ENCODE measurements at regions not wholly inside any gene's neighbourhood (a gene's known extent, or its start where the extent isn't known, plus 50 kb on each side); places are given as distances from the start of the nearest gene placed in this dataset.
A peak's percentile ranks its signal among the peaks of the same experiment; 100 is the strongest.
"Not testable (repeated sequence)": the region's sequence is repeated elsewhere in the genome, so short reads cannot be mapped to it uniquely, and the experiment has no call there.

DNA sequence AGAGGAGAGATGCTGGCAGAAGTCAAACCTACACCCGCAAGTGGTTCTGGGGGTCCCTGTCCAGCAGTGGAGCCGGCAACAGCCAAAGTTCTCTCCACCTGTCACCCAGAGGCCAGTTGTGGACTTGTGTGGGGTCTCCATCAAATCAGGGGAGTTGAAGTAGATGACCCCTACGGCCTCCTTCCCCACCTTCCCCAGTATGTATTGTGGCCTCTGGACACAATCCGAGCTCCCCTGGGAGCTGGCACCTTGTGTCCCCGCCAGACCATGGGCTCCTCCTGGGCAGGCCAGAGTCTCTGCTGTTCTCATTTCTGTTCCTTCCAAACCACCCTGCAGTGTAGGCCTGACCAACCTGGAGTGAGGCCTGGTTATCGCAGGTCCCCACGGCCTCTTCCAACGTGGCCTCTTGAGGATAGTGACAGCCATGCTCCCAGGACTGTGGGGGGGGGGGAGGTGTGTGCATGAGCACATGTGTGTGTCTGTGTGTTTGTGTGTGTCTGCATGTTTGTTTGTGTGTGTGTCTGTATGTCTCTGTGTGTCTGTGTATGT lies 246.4 kb downstream of the MATN1 start:
- DNase-seq: no peak

DNA sequence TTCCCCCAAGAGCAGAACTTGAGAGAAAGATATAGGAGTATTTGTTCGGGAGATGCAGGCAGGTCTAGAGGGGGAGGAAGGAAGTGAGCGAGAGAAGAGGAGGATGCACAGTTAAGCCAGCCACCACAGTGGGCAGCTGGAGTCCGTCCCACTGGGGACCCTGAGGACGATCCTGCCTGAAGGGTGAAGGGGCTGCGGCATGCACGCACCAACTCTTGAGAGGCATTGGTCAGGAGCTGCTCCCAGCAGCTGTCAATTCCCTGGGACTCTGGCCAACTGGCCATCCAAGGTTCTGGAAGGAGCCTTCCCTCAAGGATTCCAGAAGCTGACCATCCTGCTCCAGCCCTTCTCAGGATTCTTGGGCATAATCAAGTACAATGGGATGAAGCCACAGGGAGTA lies 246.9 kb downstream of the MATN1 start:
- no peak for DNase-seq

DNA sequence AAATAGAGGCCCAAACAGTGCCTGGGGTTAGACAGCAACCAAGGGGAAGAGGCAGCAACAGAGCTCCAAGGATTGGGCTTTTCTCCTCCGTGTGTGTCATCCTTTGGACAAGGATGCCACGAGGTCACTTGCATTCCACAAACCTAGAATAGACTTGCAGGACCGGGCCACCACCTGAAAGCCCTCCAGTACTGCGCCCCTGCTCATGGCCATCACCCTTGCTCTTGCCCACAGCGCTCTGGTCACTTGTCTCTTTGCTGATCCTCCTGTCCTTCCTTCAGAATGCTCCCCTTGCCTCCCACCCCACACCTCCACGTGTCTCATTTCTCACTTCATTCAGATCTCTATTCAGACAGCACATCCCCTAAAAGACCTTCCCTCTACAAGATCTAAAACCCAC lies 247.4 kb downstream of the MATN1 start:
- no peak for DNase-seq

DNA sequence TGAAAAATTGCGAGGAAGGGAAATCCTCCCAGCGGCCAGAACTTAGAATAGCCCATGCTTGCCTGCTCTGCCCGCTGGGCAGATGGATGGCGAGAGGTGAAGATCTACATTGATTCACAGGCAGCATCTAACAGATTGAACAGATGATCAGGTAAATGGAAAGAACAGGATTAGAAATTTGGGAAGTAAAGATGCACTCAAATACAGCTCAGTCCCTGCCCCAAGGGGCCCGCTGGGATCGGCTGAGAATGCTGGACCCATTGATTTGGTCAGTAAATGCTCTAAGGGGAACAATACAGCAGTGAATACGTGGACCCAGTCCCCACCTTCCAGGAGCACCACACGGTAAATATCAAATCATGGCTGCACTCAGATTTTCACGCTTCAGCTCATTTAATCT lies 248.2 kb downstream of the MATN1 start:
- no peak for DNase-seq

DNA sequence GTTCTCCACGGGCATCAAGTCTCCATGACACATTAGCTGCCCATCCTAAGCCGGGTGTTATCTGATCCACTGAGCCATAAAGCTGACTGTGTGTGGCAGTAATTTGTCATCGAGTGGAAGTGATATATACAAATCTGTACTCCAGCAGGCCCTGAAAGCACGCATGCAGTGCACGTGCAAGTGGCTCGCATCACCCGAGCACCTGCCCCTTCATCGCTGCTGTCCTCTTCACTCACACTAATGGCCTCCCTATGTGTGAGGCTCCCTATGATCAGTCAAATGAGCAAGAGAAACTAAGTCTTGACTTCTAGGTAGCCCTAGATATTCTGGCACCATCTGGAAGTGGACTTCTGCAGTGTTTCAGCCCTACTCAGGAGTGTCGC lies 248.6 kb downstream of the MATN1 start:
- peak in 1 of 3 experiments; percentile 9 for DNase-seq

DNA sequence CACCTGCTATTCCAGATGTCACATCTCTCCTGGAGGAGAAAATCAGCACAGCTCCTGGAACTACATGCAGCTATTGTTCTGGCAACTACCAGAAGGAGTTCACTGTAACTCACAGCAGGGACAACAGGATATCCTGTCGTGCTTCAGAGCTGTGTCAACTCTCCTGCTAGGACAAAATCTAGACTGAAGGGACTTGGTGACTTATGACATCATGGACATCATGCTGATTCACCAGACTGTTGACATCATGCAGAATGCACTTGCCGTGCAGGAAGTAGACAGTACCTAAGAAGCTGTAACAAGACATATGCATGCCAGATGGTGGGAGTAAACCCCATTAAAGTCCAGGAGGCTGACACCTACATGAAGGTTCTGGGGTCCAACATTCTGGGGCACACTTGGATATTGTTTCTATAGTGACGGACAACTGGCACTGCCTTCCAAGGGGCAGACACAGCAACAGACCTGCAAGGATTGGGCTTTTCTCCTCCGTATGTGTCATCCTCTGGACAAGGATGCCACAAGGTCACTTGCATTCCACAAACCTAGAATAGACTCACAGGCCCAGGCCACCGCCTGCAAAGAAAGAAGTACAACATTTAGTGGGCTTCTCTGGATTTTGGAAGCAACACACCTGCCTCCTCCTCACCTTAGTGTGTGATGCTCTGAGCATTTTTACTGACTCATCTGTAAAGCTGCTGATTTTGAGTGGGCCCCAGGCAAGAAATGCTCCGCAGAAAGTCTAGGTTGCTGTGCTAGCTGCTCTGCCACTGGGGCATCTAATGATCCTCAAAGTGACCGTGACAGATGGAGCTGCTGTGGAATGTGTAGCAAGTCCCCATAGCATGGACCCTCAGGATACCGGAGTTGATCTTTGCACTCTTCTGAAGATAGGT lies 249.2 kb downstream of the MATN1 start:
- peak in 1 of 3 experiments; percentile 40 for DNase-seq

DNA sequence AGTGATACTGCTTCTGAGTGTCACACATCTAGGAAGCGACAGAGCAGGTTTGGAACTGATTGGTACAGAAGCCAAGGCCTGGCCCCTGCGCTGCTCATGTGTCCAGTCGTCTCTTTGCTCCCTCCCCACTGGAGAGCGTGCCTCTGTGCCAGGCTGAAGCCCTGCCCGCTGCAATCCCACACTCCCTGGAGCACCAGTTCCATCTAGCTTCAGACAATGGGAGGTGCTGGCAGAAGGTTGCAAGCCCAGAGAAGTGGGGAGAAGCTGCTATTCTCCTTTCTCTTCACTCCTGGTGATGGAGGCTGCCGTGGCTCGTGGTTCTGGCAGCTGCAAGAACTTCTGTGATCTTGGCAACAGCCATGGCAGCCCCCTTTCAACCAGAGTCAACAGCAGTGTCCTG lies 250.9 kb downstream of the MATN1 start:
- DNase-seq: peak in 1 of 3 experiments; percentile 16

DNA sequence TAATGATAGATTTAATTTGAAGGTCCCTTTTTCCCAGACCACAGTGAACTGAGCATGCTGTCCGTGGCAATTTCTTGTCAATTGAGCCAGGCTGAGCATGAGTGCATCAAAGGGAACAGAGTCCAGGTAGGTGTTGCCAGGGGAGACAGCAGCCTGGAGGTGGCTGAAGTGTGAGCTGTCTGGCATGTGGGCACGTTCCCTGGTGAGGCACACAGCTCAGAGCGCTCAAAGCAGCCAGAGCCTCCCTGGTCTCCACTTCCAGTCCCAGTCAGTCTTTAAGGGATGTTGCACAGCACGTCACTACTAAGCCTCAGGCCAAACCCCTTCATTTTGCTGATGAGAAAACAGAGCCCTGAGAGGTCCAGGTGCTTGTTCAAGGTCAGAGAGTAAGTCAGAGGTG lies 251.4 kb downstream of the MATN1 start:
- peak in 1 of 3 experiments; percentile 55 for DNase-seq

DNA sequence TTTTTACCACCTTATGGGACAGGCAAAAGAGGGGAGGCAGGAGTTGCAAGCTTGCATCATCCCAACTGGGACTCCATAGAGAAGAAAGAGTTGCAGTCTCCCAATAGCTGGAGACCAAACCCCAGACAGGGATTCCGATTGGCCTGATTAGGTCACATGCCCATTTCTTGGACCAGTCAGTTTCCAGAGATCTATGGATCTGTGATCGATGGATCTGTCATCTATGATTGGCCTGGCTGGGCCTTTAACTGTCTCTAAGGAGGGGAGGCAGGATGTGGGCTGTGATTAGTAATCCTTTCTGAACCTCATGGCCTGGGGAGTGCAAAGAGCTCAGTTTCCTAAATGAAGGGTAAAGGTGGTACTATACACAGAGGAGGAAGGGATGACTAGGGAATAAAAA lies 252.1 kb downstream of the MATN1 start:
- no peak for DNase-seq

DNA sequence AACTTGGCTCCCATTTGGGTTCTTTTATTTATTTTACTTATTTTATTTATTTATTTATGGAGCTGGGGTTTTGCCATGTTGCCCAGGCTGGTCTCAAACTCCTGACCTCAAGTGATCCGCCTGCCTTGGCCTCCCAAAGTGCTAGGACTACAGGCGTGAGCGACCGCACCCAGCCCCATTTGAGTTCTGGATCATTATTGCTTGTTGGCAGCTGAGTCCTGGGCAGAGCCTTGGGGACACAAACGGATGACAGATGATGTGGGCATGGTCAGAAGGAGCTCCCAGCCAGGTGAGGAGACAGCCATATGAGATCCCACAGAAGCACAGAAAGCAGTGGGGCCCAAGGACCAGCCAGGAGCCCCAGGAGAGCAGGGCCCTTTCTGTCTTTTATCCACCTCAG lies 254.0 kb downstream of the MATN1 start:
- no peak for DNase-seq

DNA sequence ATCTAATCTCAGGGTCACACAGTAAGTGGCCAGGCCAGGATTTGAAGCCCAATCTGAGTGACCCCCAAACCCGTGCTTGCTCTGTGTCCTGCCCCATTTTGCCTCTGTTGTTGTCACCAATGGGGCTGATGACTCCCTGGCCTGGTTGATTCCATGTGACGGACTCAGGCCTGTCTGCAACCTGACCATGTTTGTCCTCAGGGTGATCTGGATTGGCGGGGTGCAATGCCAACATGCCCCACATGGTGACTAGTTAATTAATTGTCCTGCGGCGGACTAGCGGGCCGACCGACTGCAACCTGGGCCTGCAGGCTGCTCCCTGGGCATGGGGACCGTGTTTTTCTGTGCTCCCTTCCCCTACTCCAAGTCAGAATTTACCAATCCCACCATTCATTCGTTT lies 256.3 kb downstream of the MATN1 start:
- no peak for DNase-seq

DNA sequence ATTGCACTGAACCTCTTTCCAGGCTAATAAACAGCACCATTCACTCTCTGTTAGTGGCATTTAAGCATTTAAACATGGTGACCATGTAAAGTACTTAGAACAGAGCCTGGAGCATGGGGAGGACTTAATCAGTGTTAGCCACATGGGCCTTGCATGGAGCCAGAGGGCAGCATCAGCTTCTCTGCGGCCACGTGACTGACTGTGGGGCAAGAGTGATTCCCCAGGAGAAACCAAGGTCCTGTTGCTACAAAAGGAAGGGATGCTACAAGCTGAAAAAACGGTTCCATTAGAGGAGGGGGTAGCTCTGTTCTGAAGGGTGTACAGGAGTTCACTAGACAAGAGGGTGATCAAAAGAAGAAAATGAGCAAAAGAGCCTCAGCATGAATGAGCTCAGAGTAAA lies 256.8 kb downstream of the MATN1 start:
- DNase-seq: no peak

DNA sequence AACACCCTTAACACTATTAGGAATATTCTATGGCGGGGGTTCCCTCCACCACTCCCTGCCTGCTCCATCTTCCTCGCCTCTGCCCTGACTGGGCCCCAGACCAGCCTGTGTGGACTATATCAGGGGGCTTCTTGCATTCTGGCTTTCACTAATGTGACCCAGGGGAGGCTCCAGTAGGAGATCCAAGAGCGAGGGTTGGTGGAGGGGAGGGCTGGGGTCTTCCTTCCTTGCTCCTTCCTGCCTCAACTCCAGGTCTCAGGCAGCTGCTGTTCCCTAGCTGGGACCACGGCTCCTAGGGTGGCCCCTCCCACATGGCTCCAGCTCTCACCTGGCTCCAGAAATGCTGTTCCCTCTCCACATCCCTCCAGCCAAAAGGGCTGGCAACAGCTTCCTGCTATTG lies 257.4 kb downstream of the MATN1 start:
- DNase-seq: no peak

DNA sequence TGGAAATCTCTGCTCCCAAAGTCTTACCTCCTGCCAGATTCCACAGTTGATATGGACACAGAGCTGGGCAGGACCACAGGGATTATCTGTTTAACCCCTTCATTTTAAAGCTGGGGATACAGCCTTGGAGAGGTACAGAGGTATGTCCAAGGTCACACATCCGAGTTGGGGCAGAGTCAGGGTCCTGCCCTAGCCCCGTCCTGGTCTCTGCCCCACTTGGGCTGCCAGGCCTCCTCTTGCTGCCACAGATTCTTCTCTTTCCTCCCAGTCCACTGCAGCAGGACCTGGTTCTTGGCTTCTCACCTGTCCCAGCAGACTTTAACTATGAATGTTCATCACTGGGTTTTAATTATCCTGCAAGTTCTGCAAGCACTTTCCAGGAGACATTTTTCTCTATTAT lies 258.3 kb downstream of the MATN1 start:
- no peak for DNase-seq

DNA sequence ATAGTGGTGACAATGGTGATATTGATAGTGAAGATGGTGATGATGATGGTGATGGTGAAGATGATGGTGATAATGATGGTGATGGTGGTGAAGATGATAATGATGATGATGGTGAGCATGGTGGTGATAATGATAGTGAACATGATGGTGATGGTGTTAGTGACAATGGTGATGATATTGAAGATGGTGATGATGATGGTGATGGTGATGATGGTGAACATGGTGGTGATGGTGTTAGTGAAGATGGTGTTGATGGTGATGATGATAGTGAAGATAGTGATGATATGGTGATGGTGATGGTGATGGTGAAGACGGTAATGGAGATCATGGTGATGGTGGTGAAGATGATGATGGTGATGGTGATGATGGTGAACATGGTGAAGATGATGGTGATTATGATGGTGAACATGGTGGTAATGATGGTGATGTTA lies 259.2 kb downstream of the MATN1 start:
- no peak for DNase-seq

DNA sequence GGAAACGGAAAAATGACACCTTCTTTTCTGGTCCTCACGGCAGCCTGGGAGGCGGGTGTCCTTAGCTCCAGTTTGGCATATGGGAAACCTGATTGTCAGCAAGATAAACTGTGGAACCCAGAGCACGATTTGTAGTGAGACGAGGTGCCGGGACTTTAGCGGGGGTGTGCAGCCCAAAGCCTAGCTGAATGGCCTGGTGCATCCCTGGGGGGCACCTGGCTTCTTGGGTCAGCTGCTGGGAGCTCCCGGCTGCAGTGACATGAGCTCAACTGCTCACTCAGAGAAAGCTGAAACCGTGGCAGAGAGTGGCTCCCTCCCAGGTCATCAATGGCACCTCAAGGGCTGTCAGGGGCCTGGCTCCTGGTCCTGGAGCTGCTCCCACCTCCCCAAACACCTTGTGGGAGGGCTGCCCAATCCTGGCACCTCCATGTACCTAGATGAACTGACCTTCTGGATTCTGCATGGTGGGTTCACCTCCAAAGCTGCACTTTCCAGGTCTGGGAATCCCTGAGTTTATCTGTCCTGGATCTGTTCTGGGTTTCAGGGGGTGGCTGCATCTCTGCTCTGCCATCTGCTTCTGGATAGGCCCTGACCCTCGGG lies 260.5 kb downstream of the MATN1 start:
- no peak for DNase-seq

DNA sequence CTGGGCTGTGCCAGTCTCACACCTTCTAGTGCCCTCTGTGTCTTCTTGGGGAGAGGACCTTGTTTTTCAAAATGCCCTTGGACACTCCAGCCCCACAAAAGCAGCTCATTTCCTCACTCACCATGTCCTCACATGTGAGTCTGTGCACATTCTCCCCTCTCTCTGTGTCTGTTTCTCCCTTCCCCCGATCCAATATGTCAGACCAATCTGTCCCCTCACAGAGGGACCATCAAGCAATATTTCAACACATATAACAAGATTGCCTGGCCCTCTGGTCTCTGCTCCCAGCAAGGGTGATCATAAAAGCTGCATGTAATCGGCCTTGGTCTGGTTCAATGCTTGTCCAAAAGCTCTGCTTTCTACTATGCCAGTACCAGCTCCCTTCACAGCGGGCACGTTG lies 261.2 kb downstream of the MATN1 start:
- no peak for DNase-seq

DNA sequence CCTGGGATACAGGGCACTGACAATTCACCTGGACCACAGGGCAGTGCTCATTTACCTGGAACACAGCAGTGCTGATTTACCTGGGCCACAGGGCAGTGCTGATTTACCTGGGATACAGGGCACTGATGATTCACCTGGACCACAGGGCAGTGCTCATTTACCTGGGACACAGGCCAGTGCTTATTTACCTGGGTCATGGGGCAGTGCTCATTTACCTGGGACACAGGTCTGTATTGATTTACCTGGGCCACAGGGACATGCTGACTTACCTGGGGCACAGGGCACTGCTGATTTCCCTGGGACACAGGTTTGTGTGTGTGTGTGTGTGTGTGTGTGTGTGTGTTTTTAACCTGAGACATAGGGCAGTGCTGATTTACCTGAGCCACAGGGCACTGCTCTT lies 261.7 kb downstream of the MATN1 start:
- no peak for DNase-seq

DNA sequence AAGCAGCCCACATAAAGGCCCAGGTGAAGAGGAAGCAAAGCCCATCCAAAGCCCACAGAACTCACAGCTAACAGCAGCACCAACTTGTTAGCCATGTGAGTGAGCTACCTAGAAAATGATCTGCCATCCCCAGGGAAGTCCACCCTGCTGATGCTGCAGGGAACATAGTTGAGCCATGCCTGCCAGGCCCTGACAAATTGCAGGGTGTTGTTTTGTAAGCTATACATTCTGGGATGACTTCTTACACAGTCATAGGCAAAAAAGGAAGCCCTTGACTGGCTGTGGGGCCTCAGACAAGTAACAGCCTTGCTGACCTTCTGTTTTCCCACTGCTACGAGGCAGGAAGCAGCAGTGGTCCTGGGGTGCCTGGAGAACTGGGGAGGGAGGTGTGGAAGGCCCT lies 262.7 kb downstream of the MATN1 start:
- no peak for DNase-seq

DNA sequence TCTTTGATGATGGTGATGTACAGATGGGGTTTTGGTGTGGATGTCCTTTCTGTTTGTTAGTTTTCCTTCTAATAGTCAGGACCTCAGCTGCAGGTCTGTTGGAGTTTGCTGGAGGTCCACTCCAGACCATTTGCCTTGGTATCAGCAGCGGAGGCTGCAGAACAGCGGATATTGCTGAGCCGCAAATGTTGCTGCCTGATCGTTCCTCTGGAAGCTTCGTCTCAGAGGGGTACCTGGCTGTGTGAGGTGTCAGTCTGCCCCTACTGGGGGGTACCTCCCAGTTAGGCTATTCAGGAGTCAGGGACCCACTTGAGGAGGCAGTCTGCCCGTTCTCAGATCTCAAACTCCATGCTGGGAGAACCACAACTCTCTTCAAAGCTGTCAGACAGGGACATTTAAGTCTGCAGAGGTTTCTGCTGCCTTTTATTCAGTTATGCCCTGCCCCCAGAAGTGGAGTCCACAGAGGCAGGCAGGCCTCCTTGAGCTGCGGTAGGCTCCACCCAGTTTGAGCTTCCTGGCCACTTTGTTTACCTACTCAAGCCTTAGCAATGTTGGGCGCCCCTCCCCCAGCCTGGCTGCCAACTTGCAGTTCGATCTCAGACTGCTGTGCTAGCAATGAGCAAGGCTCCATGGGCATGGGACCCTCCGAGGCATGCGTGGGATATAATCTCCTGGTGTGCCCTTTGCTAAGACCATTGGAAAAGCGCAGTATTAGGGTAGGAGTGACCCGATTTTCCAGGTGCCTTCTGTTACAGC lies 264.5 kb downstream of the MATN1 start:
- not testable (repeated sequence) for DNase-seq

DNA sequence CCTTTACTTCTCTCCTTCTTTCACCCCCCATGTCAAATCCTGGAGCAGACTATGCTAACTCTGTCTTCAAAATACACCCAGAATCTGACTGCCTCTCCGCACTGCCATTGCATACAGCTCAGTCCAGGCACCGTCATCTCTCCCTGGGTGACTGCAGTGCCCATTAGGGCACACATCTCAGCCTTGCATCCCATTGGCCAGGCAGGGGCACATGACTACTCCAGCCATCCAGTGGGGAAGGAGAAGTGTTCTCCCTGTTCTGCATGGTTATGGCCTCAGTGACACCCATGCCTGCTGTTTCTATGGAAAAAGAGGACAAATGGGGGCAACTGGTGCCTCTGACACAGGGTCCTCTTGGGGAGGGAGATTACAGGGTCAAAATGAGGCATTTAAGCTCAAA lies 270.5 kb downstream of the MATN1 start:
- no peak for DNase-seq

DNA sequence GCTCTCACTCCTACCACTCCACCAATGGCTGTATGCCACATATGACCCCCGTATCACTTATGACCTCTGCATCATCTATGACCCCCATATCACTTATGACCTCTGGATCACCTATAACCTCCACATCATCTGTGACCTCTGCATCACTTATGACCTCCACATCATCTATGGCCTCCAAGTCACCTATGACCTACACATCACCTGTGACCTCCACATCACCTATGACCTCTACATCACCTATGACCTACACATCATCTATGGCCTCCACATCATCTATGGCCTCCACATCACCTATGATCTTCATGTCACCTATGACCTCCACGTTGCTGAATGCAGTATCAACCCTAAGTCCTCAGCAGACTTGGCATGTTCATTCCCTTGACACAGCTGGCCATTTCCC lies 271.2 kb downstream of the MATN1 start:
- DNase-seq: no peak

DNA sequence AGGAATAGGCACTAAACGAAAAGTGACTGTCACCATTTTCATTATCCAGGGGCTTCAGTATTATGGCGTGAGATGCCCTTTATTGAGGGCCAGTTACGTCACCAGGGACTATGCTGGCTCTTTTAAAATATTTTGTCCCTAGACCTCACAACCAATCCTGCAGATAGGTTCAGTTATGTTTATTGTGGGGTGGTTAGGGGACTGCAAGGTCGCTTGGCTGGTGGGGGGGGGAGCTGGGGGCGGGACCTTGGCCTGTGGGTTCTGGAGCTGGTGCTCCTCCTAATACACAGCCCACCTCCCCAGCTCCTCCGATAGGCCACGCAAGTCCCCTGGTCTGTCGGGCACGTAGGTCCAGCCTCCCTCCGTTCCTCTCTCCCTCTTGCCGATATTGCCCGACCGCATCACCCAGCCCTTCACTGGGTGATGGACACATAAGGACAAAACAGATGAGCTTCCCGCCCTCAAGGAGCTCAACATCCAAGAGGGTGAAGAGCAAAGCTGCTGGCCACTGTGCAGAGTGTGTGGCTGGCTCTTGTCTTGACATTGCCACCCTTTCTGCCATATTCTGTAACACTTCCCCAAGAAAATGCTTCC lies 271.8 kb downstream of the MATN1 start:
- no peak for DNase-seq

All from NCI-H1417 (cell line).